GM12875 (cell line): ENCODE measurements at regions not wholly inside any gene's neighbourhood (a gene's known extent, or its start where the extent isn't known, plus 50 kb on each side); places are given as distances from the start of the nearest gene placed in this dataset.

Experiments
- H3K4me3 ChIP-seq: one replicate; pipeline ENCODE4 v1.5.1; 2011; ENCODE audit warnings: low read depth, low read length, control low read depth
- CTCF ChIP-seq: IDR thresholded peaks from 2 replicates; pipeline ENCODE4 v1.5.1; 2011; ENCODE audit warnings: low read depth, mild to moderate bottlenecking, control low read depth, inconsistent platforms, low read length, moderate library complexity, borderline replicate concordance; ENCODE audit not compliant: insufficient read depth

GRCh38 chr11:128259816-128260215 is 327.5 kb downstream of the ETS1 start:
- H3K4me3 ChIP-seq = no peak overlapping the region
- TF ChIP-seq CTCF = no peak

- no peak overlapping the region for H3K4me3 ChIP-seq
- TF ChIP-seq CTCF = no peak
These were observed 332.4 kb downstream of the ETS1 start for GRCh38 chr11:128254941-128255340.

- TF ChIP-seq CTCF = no peak
These were observed 336.2 kb downstream of the ETS1 start for GRCh38 chr11:128251140-128251539.

GRCh38 chr11:128250482-128250881 is 336.9 kb downstream of the ETS1 start:
- no peak overlapping the region for H3K4me3 ChIP-seq
- no peak for TF ChIP-seq CTCF

More at GRCh38 chr11:128251140-128251539, 336.2 kb downstream of the ETS1 start:
- H3K4me3 ChIP-seq = no peak overlapping the region

GRCh38 chr11:128246810-128247594 is 340.4 kb downstream of the ETS1 start:
- no peak for TF ChIP-seq CTCF
- no peak overlapping the region for H3K4me3 ChIP-seq

GRCh38 chr11:128246364-128246801 is 341.0 kb downstream of the ETS1 start:
- TF ChIP-seq CTCF = no peak
- no peak overlapping the region for H3K4me3 ChIP-seq

- no peak for TF ChIP-seq CTCF
- no peak overlapping the region for H3K4me3 ChIP-seq
These were observed 342.5 kb downstream of the ETS1 start for GRCh38 chr11:128244871-128245270.
